Kidney capillary endothelial cell (primary cell): ENCODE measurements at regions not wholly inside any gene's neighbourhood (a gene's known extent, or its start where the extent isn't known, plus 50 kb on each side); places are given as distances from the start of the nearest gene placed in this dataset.

Source experiments
- DNase-seq: peaks from one replicate; pipeline ENCODE4 v3.0.0-alpha.2; 2018; ENCODE audit warnings: low spot score

GRCh38 chr10:131674130-131674529, 226.7 kb upstream of the PPP2R2D start:
- DNase-seq = no peak

- no peak for DNase-seq
Measured at GRCh38 chr10:131675104-131675503, 225.7 kb upstream of the PPP2R2D start.

GRCh38 chr10:131676046-131676799, 224.6 kb upstream of the PPP2R2D start:
- DNase-seq = no peak

- DNase-seq = no peak
Measured at GRCh38 chr10:131676800-131677421, 223.9 kb upstream of the PPP2R2D start.

- DNase-seq = no peak
Measured at GRCh38 chr10:131677671-131678070, 223.1 kb upstream of the PPP2R2D start.

GRCh38 chr10:131678171-131678570, 222.6 kb upstream of the PPP2R2D start:
- no peak for DNase-seq

- DNase-seq = no peak
Measured at GRCh38 chr10:131678613-131679012, 222.2 kb upstream of the PPP2R2D start.

GRCh38 chr10:131679926-131680325, 220.9 kb upstream of the PPP2R2D start:
- no peak for DNase-seq

GRCh38 chr10:131681122-131681521, 219.7 kb upstream of the PPP2R2D start:
- DNase-seq = no peak

- DNase-seq = no peak
Measured at GRCh38 chr10:131681656-131682055, 219.2 kb upstream of the PPP2R2D start.

- DNase-seq = no peak
Measured at GRCh38 chr10:131682271-131682962, 218.4 kb upstream of the PPP2R2D start.

GRCh38 chr10:131683281-131683861, 217.4 kb upstream of the PPP2R2D start:
- no peak for DNase-seq

GRCh38 chr10:131683941-131684340, 216.9 kb upstream of the PPP2R2D start:
- DNase-seq = no peak

- no peak for DNase-seq
Measured at GRCh38 chr10:131685007-131685406, 215.8 kb upstream of the PPP2R2D start.

GRCh38 chr10:131685576-131685975, 215.2 kb upstream of the PPP2R2D start:
- DNase-seq = no peak

GRCh38 chr10:131686781-131687420, 213.9 kb upstream of the PPP2R2D start:
- no peak for DNase-seq

GRCh38 chr10:131688304-131688703, 212.5 kb upstream of the PPP2R2D start:
- no peak for DNase-seq

- no peak for DNase-seq
Measured at GRCh38 chr10:131689016-131689415, 211.8 kb upstream of the PPP2R2D start.

- DNase-seq = no peak
Measured at GRCh38 chr10:131689486-131689885, 211.3 kb upstream of the PPP2R2D start.

- DNase-seq = no peak
Measured at GRCh38 chr10:131689954-131690757, 210.7 kb upstream of the PPP2R2D start.

GRCh38 chr10:131690805-131691239, 210.0 kb upstream of the PPP2R2D start:
- DNase-seq = no peak
